ENCODE measurements at regions not wholly inside any gene's neighbourhood (a gene's known extent, or its start where the extent isn't known, plus 50 kb on each side); places are given as distances from the start of the nearest gene placed in this dataset.

DNA sequence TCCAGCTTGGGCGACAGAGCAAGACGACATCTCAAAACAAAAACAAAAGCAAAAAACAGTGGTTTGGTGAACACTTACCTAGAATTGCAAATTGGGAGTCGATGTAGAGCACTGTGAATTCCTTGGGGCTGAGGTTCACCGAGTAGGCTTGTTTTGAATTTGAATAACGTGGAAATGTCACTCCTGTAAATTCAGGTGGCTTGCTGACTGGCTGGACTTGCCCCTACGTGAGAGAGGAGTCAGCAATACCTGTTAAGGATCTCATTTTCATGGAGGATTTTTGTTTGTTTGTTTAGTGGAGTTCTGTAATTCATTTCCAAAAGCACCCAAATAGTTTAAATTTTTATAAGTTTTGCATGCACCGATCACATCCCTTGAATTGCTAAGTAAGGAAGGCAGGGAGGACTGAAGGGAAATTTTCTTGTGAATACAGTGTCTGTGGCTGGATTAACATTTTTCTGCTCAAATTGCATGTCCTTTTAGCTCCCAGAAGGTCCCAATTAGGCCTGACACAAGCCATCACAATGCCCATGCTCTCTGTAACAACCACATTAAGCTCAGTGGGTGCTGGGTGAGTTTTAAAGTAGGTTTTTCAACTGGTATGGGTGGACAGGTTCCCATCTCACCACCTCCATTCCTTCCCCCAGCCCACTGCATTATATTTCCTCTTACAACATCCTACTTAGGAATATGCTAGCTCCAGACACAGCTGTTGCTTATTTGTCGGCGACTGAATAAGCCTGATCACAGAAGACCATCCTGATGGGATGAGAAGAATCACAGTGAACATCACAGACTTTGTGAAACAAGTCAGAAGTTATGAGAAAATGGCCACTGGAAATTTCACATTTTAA, 58.5 kb upstream of the TTC29 start:
- Histone ChIP-seq H3K9me3 (replicated peaks; ENCODE audit: control insufficient read depth, insufficient read depth, low read depth, low read length) (no peaks in the 10 kb centered on the region), H3K4me3 (no peak overlapping the region), H3K27me3 (ENCODE audit: control insufficient read depth in 2 of 2, insufficient read depth in 2 of 2, low read length in 2 of 2) (no peaks in the 10 kb centered on the region), H3K4me2 (ENCODE audit: insufficient read depth, low read length) (no peak overlapping the region), H3K9ac (ENCODE audit: insufficient read depth in 1 of 2, low read depth in 2 of 2, low read length in 2 of 2) (no peak overlapping the region), H3K9me1 (ENCODE audit: control insufficient read depth, insufficient read depth, low read length) (no peaks in the 10 kb centered on the region), H3K4me1 (replicated peaks in 1 of 2; ENCODE audit: control insufficient read depth in 2 of 2, insufficient read depth in 2 of 2, low read length in 2 of 2) (no peaks in the 10 kb centered on the region), H3K79me2 (ENCODE audit: control insufficient read depth, insufficient read depth, low read length) (no peaks in the 10 kb centered on the region), H4K20me1 (replicated peaks; ENCODE audit: control insufficient read depth, insufficient read depth, low read length) (no peaks in the 10 kb centered on the region), H3K27ac (ENCODE audit: extremely low read depth, low read depth, low read length) (no peak overlapping the region), H3K36me3 (ENCODE audit: control insufficient read depth, insufficient read depth, low read length) (no peaks in the 10 kb centered on the region), H2AFZ (ENCODE audit: low read depth, low read length) (no peak overlapping the region)
- BruUV-seq (replicated peaks) = no TSS peak
- ChIA-PET CTCF (ENCODE audit: low intra/inter-chr PET ratio) (no interaction called here), POLR2A (no interaction called here)
- DNase-seq (ENCODE audit: extremely low read depth in 1 of 4, low spot score in 3 of 4) (no peak), ATAC-seq (no peak), FAIRE-seq (no peak)
- in situ Hi-C loops (cut with MboI) (loop anchor here (25.0 kb wide), 2 partner anchors 583 to 858 kb away; no protein-coding TSS in a partner anchor), intact Hi-C loops (cut with micrococcal nuclease) (no loop called here)
- no peak for TF ChIP-seq NFIC (IDR thresholded peaks at IDR 0.05)
- TF ChIP-seq IRF2 (CRISPR knock-in tag; IDR thresholded peaks at IDR 0.05) = no peak
- no peak for TF ChIP-seq FOSL1 (tag; conservative IDR thresholded peaks at IDR 0.05)
- no peak for TF ChIP-seq MED1 (CRISPR knock-in tag; IDR thresholded peaks at IDR 0.05; ENCODE audit: borderline replicate concordance)
- no peak for TF ChIP-seq RUNX1 (IDR thresholded peaks at IDR 0.05; ENCODE audit: low read depth)
- WGBS (ENCODE audit: insufficient coverage, low coverage, missing lambda C conversion rate) = 2% methylated on average over 9 of the region's 9 CpGs

DNA sequence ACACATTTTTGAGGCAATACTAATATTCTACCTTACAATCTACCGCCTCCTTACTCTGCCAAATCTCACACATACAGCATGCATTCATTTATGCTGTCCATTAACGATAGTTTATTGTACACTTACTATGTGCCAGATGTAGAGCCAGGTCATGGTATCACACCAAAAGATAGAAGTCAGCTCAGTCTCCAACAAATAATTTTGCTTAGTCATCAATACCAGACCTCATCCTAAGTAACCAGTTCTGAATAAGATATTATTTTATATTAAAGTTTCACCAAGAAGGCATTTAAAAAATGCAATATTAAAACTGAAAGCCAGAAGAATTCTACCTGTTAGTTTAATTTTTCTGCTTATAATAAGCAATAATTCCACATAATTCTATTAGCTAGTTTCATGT, 60.6 kb upstream of the TTC29 start:
- Histone ChIP-seq H4K20me1 (replicated peaks; ENCODE audit: control insufficient read depth, insufficient read depth, low read length) (no peaks in the 10 kb centered on the region), H3K4me1 (replicated peaks in 1 of 2; ENCODE audit: control insufficient read depth in 2 of 2, insufficient read depth in 2 of 2, low read length in 2 of 2) (no peaks in the 10 kb centered on the region), H2AFZ (ENCODE audit: low read depth, low read length) (no peak overlapping the region), H3K4me2 (ENCODE audit: insufficient read depth, low read length) (no peak overlapping the region), H3K27me3 (ENCODE audit: control insufficient read depth in 2 of 2, insufficient read depth in 2 of 2, low read length in 2 of 2) (no peaks in the 10 kb centered on the region), H3K4me3 (no peak overlapping the region), H3K9me3 (replicated peaks; ENCODE audit: control insufficient read depth, insufficient read depth, low read depth, low read length) (no peaks in the 10 kb centered on the region), H3K9me1 (ENCODE audit: control insufficient read depth, insufficient read depth, low read length) (no peaks in the 10 kb centered on the region), H3K79me2 (ENCODE audit: control insufficient read depth, insufficient read depth, low read length) (no peaks in the 10 kb centered on the region), H3K36me3 (ENCODE audit: control insufficient read depth, insufficient read depth, low read length) (no peaks in the 10 kb centered on the region), H3K27ac (ENCODE audit: extremely low read depth, low read depth, low read length) (no peak overlapping the region), H3K9ac (ENCODE audit: insufficient read depth in 1 of 2, low read depth in 2 of 2, low read length in 2 of 2) (no peak overlapping the region)
- ChIA-PET CTCF (ENCODE audit: low intra/inter-chr PET ratio) (no interaction called here), POLR2A (interaction anchor here (0.7 kb wide), 1 partner anchor 94 kb away, joined by 3 read pairs; no protein-coding TSS in a partner anchor)
- WGBS (ENCODE audit: insufficient coverage, low coverage, missing lambda C conversion rate) = 0% methylated on average over 2 of the region's 2 CpGs
- in situ Hi-C loops (cut with MboI) (loop anchor here (25.0 kb wide), 2 partner anchors 581 to 856 kb away; no protein-coding TSS in a partner anchor), intact Hi-C loops (cut with micrococcal nuclease) (no loop called here)
- no peak for FAIRE-seq
- no peak for DNase-seq (ENCODE audit: extremely low read depth in 1 of 4, low spot score in 3 of 4)
- ATAC-seq = no peak
- no TSS peak for BruUV-seq (replicated peaks)
- TF ChIP-seq ZNF586 (CRISPR knock-in tag; conservative IDR thresholded peaks at IDR 0.05) (no peak), SUPT5H (IDR thresholded peaks at IDR 0.05) (no peak), ZNF507 (tag; conservative IDR thresholded peaks at IDR 0.05) (no peak), MAFK (IDR thresholded peaks at IDR 0.05; ENCODE audit: low read length) (peak; percentile 85), ZNF316 (IDR thresholded peaks at IDR 0.05) (peak; percentile 88), ZNF408 (CRISPR knock-in tag; IDR thresholded peaks at IDR 0.05; ENCODE audit: low read depth) (no peak), MAFG (tag; conservative IDR thresholded peaks at IDR 0.05) (peak; percentile 81), XRCC5 (IDR thresholded peaks at IDR 0.05; ENCODE audit: low read depth, low read length) (no peak), MAFF (IDR thresholded peaks at IDR 0.05; ENCODE audit: low read length) (peak; percentile 88), U2AF2 (optimal IDR thresholded peaks at IDR 0.05; ENCODE audit: low read depth, low read length) (no peak), C11orf30 (IDR thresholded peaks at IDR 0.05; ENCODE audit: low read depth) (peak; percentile 75), GTF2F1 (IDR thresholded peaks at IDR 0.05; ENCODE audit: low read depth, low read length) (no peak)
- TF ChIP-seq, protein P1, sequence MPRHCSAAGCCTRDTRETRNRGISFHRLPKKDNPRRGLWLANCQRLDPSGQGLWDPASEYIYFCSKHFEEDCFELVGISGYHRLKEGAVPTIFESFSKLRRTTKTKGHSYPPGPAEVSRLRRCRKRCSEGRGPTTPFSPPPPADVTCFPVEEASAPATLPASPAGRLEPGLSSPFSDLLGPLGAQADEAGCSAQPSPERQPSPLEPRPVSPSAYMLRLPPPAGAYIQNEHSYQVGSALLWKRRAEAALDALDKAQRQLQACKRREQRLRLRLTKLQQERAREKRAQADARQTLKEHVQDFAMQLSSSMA (CRISPR knock-in tag; IDR thresholded peaks at IDR 0.05) = no peak
